ENCODE measurements at regions not wholly inside any gene's neighbourhood (a gene's known extent, or its start where the extent isn't known, plus 50 kb on each side); places are given as distances from the start of the nearest gene placed in this dataset.

DNA sequence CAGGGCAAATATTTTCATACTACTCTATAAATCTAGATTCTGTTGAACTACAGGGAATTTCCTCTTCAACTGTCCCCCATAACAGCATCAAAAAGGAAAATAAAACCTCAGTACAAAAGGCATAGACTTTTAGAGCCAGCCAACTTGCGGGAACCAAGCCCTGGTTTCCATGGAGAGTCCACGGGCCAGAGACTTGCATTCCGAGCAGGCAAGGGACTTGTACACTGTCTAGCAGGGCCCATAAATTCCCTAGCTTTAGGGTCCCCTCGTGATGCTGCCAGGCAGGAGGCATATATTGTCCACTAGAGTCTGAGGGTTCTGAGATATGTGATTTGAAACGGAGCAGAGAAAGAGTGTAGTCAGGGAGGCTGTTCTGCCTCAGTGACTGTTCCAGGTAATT, 153.1 kb upstream of the SLC14A2 start:
- TF ChIP-seq POLR2A (IDR thresholded peaks at IDR 0.05), result no peak
- Histone ChIP-seq H3K36me3 (no peaks in the 10 kb centered on the region), H3K4me3 (no peak overlapping the region), H3K27me3 (no peaks in the 10 kb centered on the region), H3K27ac (no peak overlapping the region), H3K4me1 (no peaks in the 10 kb centered on the region), H3K9me3 (no peaks in the 10 kb centered on the region)
- 75 to 81% (median 80%) methylated on average over 5 of the region's 5 CpGs for WGBS, 5 donors
- DNase-seq, result no peak
- intact Hi-C loops (cut with DNase I; ENCODE audit: low total_unique reads), result no loop called here

DNA sequence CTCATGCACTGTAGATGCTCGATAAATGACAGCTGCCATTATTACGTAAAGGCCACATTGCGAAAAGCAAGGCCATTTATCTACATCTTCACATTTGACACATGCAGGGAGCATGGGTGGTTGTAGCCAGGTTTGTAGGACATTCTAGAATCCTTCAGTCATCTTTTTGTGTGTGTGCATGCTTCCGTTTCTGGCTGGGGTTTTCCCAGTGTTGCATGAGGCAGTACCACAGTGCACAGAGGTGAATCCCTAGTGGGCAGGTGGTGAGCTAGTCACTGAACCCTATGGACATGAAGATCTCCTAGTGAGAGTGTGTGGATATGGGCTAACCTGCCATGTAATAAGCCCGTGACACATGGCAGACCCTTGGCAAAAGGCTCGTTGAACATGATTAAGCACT, 151.8 kb upstream of the SLC14A2 start:
- DNase-seq, result no peak
- Histone ChIP-seq H3K9me3 (no peaks in the 10 kb centered on the region), H3K36me3 (no peaks in the 10 kb centered on the region), H3K4me3 (no peak overlapping the region), H3K27ac (no peak overlapping the region), H3K27me3 (no peaks in the 10 kb centered on the region), H3K4me1 (no peaks in the 10 kb centered on the region)
- intact Hi-C loops (cut with DNase I; ENCODE audit: low total_unique reads), result no loop called here
- 75 to 88% (median 86%) methylated on average over 6 of the region's 6 CpGs for WGBS, 5 donors
- TF ChIP-seq POLR2A (IDR thresholded peaks at IDR 0.05) (no peak), EP300 (IDR thresholded peaks at IDR 0.05) (no peak), POLR2AphosphoS5 (IDR thresholded peaks at IDR 0.05) (no peak)
- TF ChIP-seq, protein P1, sequence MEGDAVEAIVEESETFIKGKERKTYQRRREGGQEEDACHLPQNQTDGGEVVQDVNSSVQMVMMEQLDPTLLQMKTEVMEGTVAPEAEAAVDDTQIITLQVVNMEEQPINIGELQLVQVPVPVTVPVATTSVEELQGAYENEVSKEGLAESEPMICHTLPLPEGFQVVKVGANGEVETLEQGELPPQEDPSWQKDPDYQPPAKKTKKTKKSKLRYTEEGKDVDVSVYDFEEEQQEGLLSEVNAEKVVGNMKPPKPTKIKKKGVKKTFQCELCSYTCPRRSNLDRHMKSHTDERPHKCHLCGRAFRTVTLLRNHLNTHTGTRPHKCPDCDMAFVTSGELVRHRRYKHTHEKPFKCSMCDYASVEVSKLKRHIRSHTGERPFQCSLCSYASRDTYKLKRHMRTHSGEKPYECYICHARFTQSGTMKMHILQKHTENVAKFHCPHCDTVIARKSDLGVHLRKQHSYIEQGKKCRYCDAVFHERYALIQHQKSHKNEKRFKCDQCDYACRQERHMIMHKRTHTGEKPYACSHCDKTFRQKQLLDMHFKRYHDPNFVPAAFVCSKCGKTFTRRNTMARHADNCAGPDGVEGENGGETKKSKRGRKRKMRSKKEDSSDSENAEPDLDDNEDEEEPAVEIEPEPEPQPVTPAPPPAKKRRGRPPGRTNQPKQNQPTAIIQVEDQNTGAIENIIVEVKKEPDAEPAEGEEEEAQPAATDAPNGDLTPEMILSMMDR (IDR thresholded peaks at IDR 0.05), result no peak

DNA sequence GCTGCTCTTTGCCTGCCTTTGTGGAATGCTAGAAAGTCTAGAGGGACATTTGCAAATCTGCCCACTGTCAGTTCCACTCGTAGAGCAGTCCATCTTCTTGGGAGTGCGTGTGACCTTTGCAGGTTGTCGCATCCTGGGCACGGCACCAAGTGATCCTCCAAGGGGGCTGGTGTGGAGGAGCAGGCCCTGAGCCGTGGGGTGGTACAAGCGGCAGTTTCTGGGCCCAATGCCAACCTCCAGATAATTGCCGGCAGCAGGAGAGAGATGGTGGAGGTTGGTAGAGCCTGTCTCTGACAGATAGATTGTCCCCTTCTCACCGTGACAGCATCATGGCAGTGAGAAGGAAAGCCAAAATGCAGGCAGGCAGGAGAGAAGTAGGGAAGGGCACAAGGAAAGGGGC, 150.7 kb upstream of the SLC14A2 start:
- intact Hi-C loops (cut with DNase I; ENCODE audit: low total_unique reads), result no loop called here
- H3K27ac ChIP-seq, result no peak overlapping the region
- H3K36me3 ChIP-seq, result no peaks in the 10 kb centered on the region
- no peak overlapping the region for H3K4me3 ChIP-seq
- H3K4me1 ChIP-seq, result no peaks in the 10 kb centered on the region
- WGBS, 5 donors, result 48 to 64% (median 56%) methylated on average over 8 of the region's 8 CpGs
- H3K27me3 ChIP-seq, result no peaks in the 10 kb centered on the region
- DNase-seq, result peak in 1 of 2 donors; percentile 42
- no peaks in the 10 kb centered on the region for H3K9me3 ChIP-seq
- TF ChIP-seq POLR2AphosphoS5 (IDR thresholded peaks at IDR 0.05) (no peak), POLR2A (IDR thresholded peaks at IDR 0.05) (no peak)

DNA sequence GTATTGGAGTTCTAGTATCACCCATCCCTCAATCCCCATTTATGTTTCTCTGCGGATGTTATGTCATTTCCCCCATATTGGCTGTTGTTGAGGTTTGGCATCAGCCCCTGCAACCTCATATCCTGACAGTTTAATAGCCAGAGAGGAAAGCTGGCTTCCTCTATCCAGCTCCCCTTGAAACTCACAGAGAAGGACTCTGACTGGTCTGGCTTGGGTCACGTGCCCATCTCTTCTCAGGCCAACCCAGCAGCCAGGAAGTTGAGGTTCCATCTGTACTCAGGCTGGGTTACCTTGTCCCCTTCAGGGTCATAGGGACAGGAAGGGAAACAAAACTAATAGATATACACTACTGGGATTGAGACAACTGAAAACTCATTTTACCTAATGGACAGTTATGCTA, 148.0 kb upstream of the SLC14A2 start:
- Histone ChIP-seq H3K9me3 (no peaks in the 10 kb centered on the region), H3K4me1 (no peaks in the 10 kb centered on the region), H3K27ac (no peak overlapping the region), H3K36me3 (no peaks in the 10 kb centered on the region), H3K4me3 (no peak overlapping the region), H3K27me3 (no peaks in the 10 kb centered on the region)
- 65 to 94% (median 77%) methylated on average over 2 of the region's 2 CpGs for WGBS, 5 donors
- intact Hi-C loops (cut with DNase I; ENCODE audit: low total_unique reads), result no loop called here
- no peak for TF ChIP-seq POLR2AphosphoS5 (IDR thresholded peaks at IDR 0.05)
- no peak for TF ChIP-seq EP300 (IDR thresholded peaks at IDR 0.05)
- TF ChIP-seq, protein P1 (IDR thresholded peaks at IDR 0.05), result no peak
- TF ChIP-seq POLR2A (IDR thresholded peaks at IDR 0.05), result no peak
- peak in 1 of 2 donors; percentile 28 for DNase-seq

DNA sequence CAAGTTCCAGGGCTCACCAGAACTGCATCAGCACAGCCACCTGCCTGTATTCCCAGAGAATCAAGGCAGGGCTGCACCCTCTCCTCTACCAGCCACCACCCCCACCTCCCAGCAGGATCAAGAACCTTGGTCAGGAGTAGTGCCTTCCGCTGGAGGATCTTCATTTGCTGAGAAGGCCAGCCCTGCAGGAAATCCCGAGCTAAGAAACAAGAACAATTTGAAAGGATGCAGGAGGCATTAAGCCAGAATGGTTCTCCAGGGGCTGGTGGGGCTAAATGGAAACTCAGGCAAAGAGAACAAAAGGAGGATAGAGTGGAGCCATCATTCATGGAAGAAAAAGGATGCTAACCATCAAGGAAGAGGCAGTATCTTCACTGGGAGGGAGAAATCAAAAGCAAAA, 147.3 kb upstream of the SLC14A2 start:
- DNase-seq, result no peak
- intact Hi-C loops (cut with DNase I; ENCODE audit: low total_unique reads), result no loop called here
- Histone ChIP-seq H3K4me1 (no peaks in the 10 kb centered on the region), H3K27me3 (no peaks in the 10 kb centered on the region), H3K4me3 (no peak overlapping the region), H3K27ac (no peak overlapping the region), H3K9me3 (no peaks in the 10 kb centered on the region), H3K36me3 (no peaks in the 10 kb centered on the region)
- TF ChIP-seq EP300 (IDR thresholded peaks at IDR 0.05) (no peak), POLR2A (IDR thresholded peaks at IDR 0.05) (no peak), POLR2AphosphoS5 (IDR thresholded peaks at IDR 0.05) (no peak)
- TF ChIP-seq, protein P1 (IDR thresholded peaks at IDR 0.05), result no peak
- WGBS, 5 donors, result 62 to 86% (median 74%) methylated on average over 2 of the region's 2 CpGs

All from stomach (tissue), 8 donors.